ENCODE measurements at regions not wholly inside any gene's neighbourhood (a gene's known extent, or its start where the extent isn't known, plus 50 kb on each side); places are given as distances from the start of the nearest gene placed in this dataset.

GRCh38 chr4:149280806-149281205 lies 534.8 kb downstream of the IQCM start:
- no peak for TF ChIP-seq EP300 (IDR thresholded peaks at IDR 0.05)
- TF ChIP-seq, protein P1, sequence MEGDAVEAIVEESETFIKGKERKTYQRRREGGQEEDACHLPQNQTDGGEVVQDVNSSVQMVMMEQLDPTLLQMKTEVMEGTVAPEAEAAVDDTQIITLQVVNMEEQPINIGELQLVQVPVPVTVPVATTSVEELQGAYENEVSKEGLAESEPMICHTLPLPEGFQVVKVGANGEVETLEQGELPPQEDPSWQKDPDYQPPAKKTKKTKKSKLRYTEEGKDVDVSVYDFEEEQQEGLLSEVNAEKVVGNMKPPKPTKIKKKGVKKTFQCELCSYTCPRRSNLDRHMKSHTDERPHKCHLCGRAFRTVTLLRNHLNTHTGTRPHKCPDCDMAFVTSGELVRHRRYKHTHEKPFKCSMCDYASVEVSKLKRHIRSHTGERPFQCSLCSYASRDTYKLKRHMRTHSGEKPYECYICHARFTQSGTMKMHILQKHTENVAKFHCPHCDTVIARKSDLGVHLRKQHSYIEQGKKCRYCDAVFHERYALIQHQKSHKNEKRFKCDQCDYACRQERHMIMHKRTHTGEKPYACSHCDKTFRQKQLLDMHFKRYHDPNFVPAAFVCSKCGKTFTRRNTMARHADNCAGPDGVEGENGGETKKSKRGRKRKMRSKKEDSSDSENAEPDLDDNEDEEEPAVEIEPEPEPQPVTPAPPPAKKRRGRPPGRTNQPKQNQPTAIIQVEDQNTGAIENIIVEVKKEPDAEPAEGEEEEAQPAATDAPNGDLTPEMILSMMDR (IDR thresholded peaks at IDR 0.05): no peak
- no peak for TF ChIP-seq POLR2A (IDR thresholded peaks at IDR 0.05)
